ENCODE measurements at regions not wholly inside any gene's neighbourhood (a gene's known extent, or its start where the extent isn't known, plus 50 kb on each side); places are given as distances from the start of the nearest gene placed in this dataset.

DNA sequence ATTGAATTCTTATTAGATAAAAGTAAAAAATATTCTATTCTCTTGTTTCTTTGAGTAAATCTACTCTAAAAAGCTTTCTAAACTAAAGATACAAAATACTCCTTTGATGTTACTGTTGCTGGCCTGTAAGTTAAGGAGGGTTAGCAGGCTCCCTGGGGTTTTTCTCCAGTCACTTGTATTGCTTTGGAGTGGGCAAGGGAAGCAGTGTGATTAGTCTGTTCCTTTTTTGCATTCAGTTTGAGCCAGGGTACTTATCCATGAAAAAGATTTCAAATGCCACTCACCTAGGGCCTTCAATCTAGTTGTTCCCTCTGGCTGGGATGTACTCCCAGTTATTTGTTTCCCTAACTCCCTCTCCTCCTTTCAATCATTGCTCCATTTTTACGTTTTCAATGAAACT lies 256.2 kb upstream of the SMC2 start:
- H3K4me3 ChIP-seq: no peak overlapping the region
- TF ChIP-seq, protein P1, sequence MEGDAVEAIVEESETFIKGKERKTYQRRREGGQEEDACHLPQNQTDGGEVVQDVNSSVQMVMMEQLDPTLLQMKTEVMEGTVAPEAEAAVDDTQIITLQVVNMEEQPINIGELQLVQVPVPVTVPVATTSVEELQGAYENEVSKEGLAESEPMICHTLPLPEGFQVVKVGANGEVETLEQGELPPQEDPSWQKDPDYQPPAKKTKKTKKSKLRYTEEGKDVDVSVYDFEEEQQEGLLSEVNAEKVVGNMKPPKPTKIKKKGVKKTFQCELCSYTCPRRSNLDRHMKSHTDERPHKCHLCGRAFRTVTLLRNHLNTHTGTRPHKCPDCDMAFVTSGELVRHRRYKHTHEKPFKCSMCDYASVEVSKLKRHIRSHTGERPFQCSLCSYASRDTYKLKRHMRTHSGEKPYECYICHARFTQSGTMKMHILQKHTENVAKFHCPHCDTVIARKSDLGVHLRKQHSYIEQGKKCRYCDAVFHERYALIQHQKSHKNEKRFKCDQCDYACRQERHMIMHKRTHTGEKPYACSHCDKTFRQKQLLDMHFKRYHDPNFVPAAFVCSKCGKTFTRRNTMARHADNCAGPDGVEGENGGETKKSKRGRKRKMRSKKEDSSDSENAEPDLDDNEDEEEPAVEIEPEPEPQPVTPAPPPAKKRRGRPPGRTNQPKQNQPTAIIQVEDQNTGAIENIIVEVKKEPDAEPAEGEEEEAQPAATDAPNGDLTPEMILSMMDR (IDR thresholded peaks at IDR 0.05): no peak
- no peaks in the 10 kb centered on the region for H3K27me3 ChIP-seq
- no peaks in the 10 kb centered on the region for H3K9me3 ChIP-seq
- H3K4me1 ChIP-seq: no peaks in the 10 kb centered on the region
- DNase-seq: no peak
- intact Hi-C loops (cut with DNase I): no loop called here
- no peaks in the 10 kb centered on the region for H3K36me3 ChIP-seq
- ATAC-seq: no peak
- H3K27ac ChIP-seq: no peak overlapping the region

GRCh38 chr9:103839197-103839596 lies 254.9 kb upstream of the SMC2 start:
- no peak overlapping the region for H3K4me3 ChIP-seq
- ATAC-seq (no peak), DNase-seq (no peak)
- intact Hi-C loops (cut with DNase I): no loop called here
- TF ChIP-seq, protein P1 (IDR thresholded peaks at IDR 0.05): no peak
- peaks cover 0 to 6% of the 10 kb centered on the region in 2 donors for H3K9me3 ChIP-seq
- no peak overlapping the region for H3K27ac ChIP-seq
- H3K36me3 ChIP-seq: no peaks in the 10 kb centered on the region
- no peaks in the 10 kb centered on the region for H3K4me1 ChIP-seq
- no peaks in the 10 kb centered on the region for H3K27me3 ChIP-seq

- TF ChIP-seq, protein P1 (IDR thresholded peaks at IDR 0.05): no peak
- no peaks in the 10 kb centered on the region for H3K27me3 ChIP-seq
- no peak for ATAC-seq
These were observed 226.2 kb upstream of the SMC2 start for GRCh38 chr9:103867886-103868285.

GRCh38 chr9:103872811-103873210 lies 221.3 kb upstream of the SMC2 start:
- TF ChIP-seq, protein P1 (IDR thresholded peaks at IDR 0.05): no peak
- Histone ChIP-seq H3K4me1 (no peaks in the 10 kb centered on the region), H3K36me3 (no peaks in the 10 kb centered on the region), H3K27me3 (no peaks in the 10 kb centered on the region), H3K27ac (no peak overlapping the region), H3K9me3 (no peaks in the 10 kb centered on the region), H3K4me3 (no peak overlapping the region)
- DNase-seq (peak in 1 of 4 donors; percentile 56), ATAC-seq (no peak)
- intact Hi-C loops (cut with DNase I): no loop called here

More at GRCh38 chr9:103867886-103868285, 226.2 kb upstream of the SMC2 start:
- Histone ChIP-seq H3K4me1 (no peaks in the 10 kb centered on the region), H3K4me3 (no peak overlapping the region), H3K9me3 (no peaks in the 10 kb centered on the region), H3K36me3 (no peaks in the 10 kb centered on the region), H3K27ac (no peak overlapping the region)
- intact Hi-C loops (cut with DNase I): no loop called here
- DNase-seq: no peak

GRCh38 chr9:103881419-103881818 lies 212.7 kb upstream of the SMC2 start:
- TF ChIP-seq, protein P1 (IDR thresholded peaks at IDR 0.05): no peak
- ATAC-seq: no peak

More at GRCh38 chr9:103881419-103881818, 212.7 kb upstream of the SMC2 start:
- H3K4me1 ChIP-seq: no peaks in the 10 kb centered on the region
- H3K36me3 ChIP-seq: no peaks in the 10 kb centered on the region
- no peak for DNase-seq
- intact Hi-C loops (cut with DNase I): no loop called here
- no peak overlapping the region for H3K4me3 ChIP-seq
- H3K9me3 ChIP-seq: no peaks in the 10 kb centered on the region
- no peaks in the 10 kb centered on the region for H3K27me3 ChIP-seq
- no peak overlapping the region for H3K27ac ChIP-seq
